Erythroblast (primary cell): ENCODE measurements at regions not wholly inside any gene's neighbourhood (a gene's known extent, or its start where the extent isn't known, plus 50 kb on each side); places are given as distances from the start of the nearest gene placed in this dataset.

Experiments
- GATA1 ChIP-seq: IDR thresholded peaks from 2 replicates; pipeline ENCODE4 v1.6.1; 2011; ENCODE audit warnings: low read depth, mild to moderate bottlenecking, control low read depth, low read length, moderate library complexity
- POLR2A ChIP-seq: IDR thresholded peaks from 2 replicates; pipeline ENCODE4 v1.6.1; 2011; ENCODE audit warnings: mild to moderate bottlenecking, low read length

DNA sequence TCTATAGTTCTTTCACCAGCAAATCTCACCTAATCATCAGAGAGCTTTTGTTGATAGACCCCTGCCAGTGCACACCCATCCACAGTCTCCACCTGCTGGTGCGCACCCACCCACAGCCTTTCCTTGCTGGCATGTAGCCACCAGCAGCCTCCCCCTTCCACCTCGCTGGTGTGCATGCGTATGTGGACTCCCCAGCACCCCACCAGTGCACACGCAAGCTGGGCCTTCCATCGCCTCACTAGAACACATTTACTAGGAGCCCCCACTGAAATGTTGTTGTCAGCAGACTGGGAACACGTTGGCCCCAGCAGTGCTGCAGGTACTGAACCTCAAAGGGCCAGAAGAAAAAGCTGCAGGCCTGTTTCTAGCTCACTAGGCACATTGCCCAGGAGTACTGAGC lies 104.9 kb upstream of the ZWINT start:
- TF ChIP-seq POLR2A (no peak), GATA1 (no peak)
